SU-DHL-6 (cell line): ENCODE measurements at regions not wholly inside any gene's neighbourhood (a gene's known extent, or its start where the extent isn't known, plus 50 kb on each side); places are given as distances from the start of the nearest gene placed in this dataset.

Experiments used
- CTCF ChIP-seq: fragments of 200-600 bp; sonication (generic); IDR thresholded peaks from one replicate; pipeline ENCODE4 v1.5.1; 2017; ENCODE audit warnings: antibody characterized with exemption, mild to moderate bottlenecking, low read length, moderate library complexity; ENCODE audit not compliant: insufficient read depth, poor library complexity, severe bottlenecking
- EZH2phosphoT487 ChIP-seq: fragments of 200-600 bp; sonication (generic), shearing (Covaris generic); conservative IDR thresholded peaks from 2 replicates; pipeline ENCODE4 v1.6.1; 2018; ENCODE audit warnings: mild to moderate bottlenecking, antibody characterized with exemption, low read length, moderate library complexity, mixed read lengths

GRCh38 chr5:116764941-116765340, 190.3 kb upstream of the SEMA6A start:
- TF ChIP-seq EZH2phosphoT487 (no peak), CTCF (no peak)
